ENCODE measurements at regions not wholly inside any gene's neighbourhood (a gene's known extent, or its start where the extent isn't known, plus 50 kb on each side); places are given as distances from the start of the nearest gene placed in this dataset.

DNA sequence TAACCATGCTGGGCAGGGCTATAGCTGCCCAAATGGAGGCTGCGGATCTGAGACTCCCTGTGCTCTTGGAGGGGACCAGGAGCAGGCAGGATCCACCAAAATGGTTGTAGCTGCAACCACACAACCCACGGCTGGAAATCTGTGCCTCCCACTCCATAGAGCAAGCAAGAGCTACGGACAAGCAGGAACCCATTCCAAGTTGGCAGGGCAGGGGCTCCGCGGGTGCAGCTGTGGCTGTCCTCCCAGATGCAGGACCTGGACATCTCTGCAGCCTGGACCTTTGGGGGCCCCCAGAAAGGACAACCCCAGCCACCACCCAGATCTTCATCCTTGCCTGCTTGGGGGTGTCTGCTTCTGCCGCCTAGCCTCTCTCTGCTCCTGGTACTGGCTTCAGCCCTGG is 154.1 kb upstream of the TRAM1L1 start:
- peaks cover 3% of the 10 kb centered on the region for H3K9me3 ChIP-seq (ENCODE audit: low read length)
- H3K27me3 ChIP-seq (ENCODE audit: insufficient read depth, low read length) = no peaks in the 10 kb centered on the region
- H2AFZ ChIP-seq (ENCODE audit: low read depth, low read length) = no peak overlapping the region
- no peaks in the 10 kb centered on the region for H3K36me3 ChIP-seq (ENCODE audit: insufficient read depth, low read length)
- H3K4me3 ChIP-seq (ENCODE audit: low read length) = no peak overlapping the region
- H3K4me1 ChIP-seq (ENCODE audit: insufficient read depth, low read length) = no peaks in the 10 kb centered on the region

- Histone ChIP-seq H3K36me3 (ENCODE audit: insufficient read depth, low read length) (no peaks in the 10 kb centered on the region), H3K27me3 (ENCODE audit: insufficient read depth, low read length) (no peaks in the 10 kb centered on the region), H3K4me1 (ENCODE audit: insufficient read depth, low read length) (no peaks in the 10 kb centered on the region), H2AFZ (ENCODE audit: low read depth, low read length) (no peak overlapping the region), H3K9me3 (ENCODE audit: low read length) (no peaks in the 10 kb centered on the region), H3K4me3 (ENCODE audit: low read length) (no peak overlapping the region)
Measured at GRCh38 chr4:117249333-117249732, 164.0 kb upstream of the TRAM1L1 start.

GRCh38 chr4:117264072-117264471 is 178.7 kb upstream of the TRAM1L1 start:
- H3K4me3 ChIP-seq (ENCODE audit: low read length) = no peak overlapping the region
- no peaks in the 10 kb centered on the region for H3K9me3 ChIP-seq (ENCODE audit: low read length)
- no peaks in the 10 kb centered on the region for H3K27me3 ChIP-seq (ENCODE audit: insufficient read depth, low read length)
- H3K4me1 ChIP-seq (ENCODE audit: insufficient read depth, low read length) = no peaks in the 10 kb centered on the region
- no peak overlapping the region for H2AFZ ChIP-seq (ENCODE audit: low read depth, low read length)
- H3K36me3 ChIP-seq (ENCODE audit: insufficient read depth, low read length) = no peaks in the 10 kb centered on the region

DNA sequence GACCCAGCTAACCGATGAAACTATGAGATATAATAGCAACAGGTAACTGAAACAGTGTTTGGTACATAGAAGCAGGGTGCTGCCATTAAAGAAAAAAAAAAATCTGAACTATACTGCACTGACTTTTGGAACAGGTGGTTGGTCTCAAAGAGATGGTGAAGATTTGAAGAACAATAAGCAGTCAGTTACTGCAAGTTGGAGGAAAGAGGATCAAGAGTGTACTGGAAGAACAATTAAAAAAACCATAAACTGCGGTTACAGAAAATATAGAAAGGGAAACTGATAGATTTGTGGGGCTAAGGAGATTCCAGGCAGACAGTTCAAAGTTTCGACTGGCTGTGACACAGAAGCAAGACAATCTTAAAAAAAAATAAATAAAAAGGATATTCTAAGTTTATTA is 181.9 kb upstream of the TRAM1L1 start:
- Histone ChIP-seq H3K4me1 (ENCODE audit: insufficient read depth, low read length) (no peaks in the 10 kb centered on the region), H2AFZ (ENCODE audit: low read depth, low read length) (no peak overlapping the region), H3K9me3 (ENCODE audit: low read length) (no peaks in the 10 kb centered on the region), H3K4me3 (ENCODE audit: low read length) (no peak overlapping the region), H3K27me3 (ENCODE audit: insufficient read depth, low read length) (no peaks in the 10 kb centered on the region), H3K36me3 (ENCODE audit: insufficient read depth, low read length) (no peaks in the 10 kb centered on the region)

DNA sequence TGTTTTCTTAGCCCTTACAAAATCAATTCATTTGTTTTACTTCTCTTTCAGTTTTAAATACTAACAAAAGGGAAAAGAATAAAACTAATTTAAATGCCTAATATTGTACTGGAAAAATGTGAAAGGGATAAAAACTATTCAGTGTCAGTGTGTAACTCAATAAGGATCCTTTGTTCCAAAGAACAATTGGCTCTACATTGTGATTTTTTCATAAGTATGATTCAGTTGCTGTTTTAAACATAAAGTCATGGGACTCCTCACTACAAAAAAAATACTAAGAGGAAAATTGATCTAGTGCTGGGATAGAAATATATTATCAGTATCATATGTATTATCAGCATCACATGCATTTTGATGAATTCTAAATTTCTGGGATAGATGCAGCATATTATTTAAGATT is 199.4 kb upstream of the TRAM1L1 start:
- H3K36me3 ChIP-seq (ENCODE audit: insufficient read depth, low read length) = no peaks in the 10 kb centered on the region
- no peak overlapping the region for H3K4me3 ChIP-seq (ENCODE audit: low read length)
- no peaks in the 10 kb centered on the region for H3K4me1 ChIP-seq (ENCODE audit: insufficient read depth, low read length)
- no peaks in the 10 kb centered on the region for H3K9me3 ChIP-seq (ENCODE audit: low read length)
- H3K27me3 ChIP-seq (ENCODE audit: insufficient read depth, low read length) = no peaks in the 10 kb centered on the region
- no peak overlapping the region for H2AFZ ChIP-seq (ENCODE audit: low read depth, low read length)

GRCh38 chr4:117293784-117294183 is 208.4 kb upstream of the TRAM1L1 start:
- Histone ChIP-seq H3K27me3 (ENCODE audit: insufficient read depth, low read length) (no peaks in the 10 kb centered on the region), H3K36me3 (ENCODE audit: insufficient read depth, low read length) (no peaks in the 10 kb centered on the region), H3K4me3 (ENCODE audit: low read length) (no peak overlapping the region), H3K4me1 (ENCODE audit: insufficient read depth, low read length) (no peaks in the 10 kb centered on the region), H3K9me3 (ENCODE audit: low read length) (no peaks in the 10 kb centered on the region), H2AFZ (ENCODE audit: low read depth, low read length) (no peak overlapping the region)

DNA sequence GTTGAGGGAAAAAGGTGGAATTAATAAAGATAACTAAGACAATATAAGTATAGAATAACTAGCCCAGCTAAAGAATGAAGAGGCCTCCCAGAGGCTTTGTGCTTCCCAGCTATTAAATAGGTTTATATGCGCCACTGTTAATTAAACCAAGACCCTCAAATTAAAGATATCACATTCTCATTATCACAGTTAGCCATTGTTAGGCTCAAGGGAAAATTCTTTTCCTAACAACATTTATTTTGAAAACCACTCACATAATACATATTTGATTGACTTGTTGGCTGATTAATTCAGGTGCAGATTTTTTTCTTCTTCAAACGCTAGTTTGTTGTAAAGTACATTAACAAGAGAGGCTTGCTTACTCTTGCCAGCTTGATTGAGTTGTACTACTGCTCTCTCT is 216.8 kb upstream of the TRAM1L1 start:
- H2AFZ ChIP-seq (ENCODE audit: low read depth, low read length) = no peak overlapping the region
- no peak overlapping the region for H3K4me3 ChIP-seq (ENCODE audit: low read length)
- H3K9me3 ChIP-seq (ENCODE audit: low read length) = no peaks in the 10 kb centered on the region
- no peaks in the 10 kb centered on the region for H3K4me1 ChIP-seq (ENCODE audit: insufficient read depth, low read length)
- no peaks in the 10 kb centered on the region for H3K36me3 ChIP-seq (ENCODE audit: insufficient read depth, low read length)
- no peaks in the 10 kb centered on the region for H3K27me3 ChIP-seq (ENCODE audit: insufficient read depth, low read length)

DNA sequence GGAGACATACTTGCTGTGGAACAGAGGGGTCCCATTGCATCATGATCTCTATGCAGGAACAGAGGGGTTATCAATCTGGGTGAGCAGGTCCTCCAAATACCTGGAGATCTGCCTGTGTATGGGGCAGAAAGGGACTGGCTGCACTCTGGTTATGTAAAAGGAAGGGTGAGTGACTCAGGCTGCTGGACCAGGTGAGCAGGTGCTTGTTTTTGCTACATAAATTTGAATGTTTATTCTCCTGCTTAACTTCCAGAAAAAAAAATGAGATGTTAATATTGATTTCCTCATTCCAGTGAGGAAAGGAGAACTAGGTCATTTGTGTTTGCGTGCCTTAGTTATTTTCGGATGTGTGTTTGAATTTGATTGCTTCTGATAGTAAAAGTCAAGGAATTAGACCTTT is 225.8 kb upstream of the TRAM1L1 start:
- H3K4me3 ChIP-seq (ENCODE audit: low read length) = no peak overlapping the region
- H3K27me3 ChIP-seq (ENCODE audit: insufficient read depth, low read length) = no peaks in the 10 kb centered on the region
- H3K36me3 ChIP-seq (ENCODE audit: insufficient read depth, low read length) = no peaks in the 10 kb centered on the region
- H3K4me1 ChIP-seq (ENCODE audit: insufficient read depth, low read length) = no peaks in the 10 kb centered on the region
- no peaks in the 10 kb centered on the region for H3K9me3 ChIP-seq (ENCODE audit: low read length)
- no peak overlapping the region for H2AFZ ChIP-seq (ENCODE audit: low read depth, low read length)

- Histone ChIP-seq H3K27me3 (ENCODE audit: insufficient read depth, low read length) (no peaks in the 10 kb centered on the region), H3K36me3 (ENCODE audit: insufficient read depth, low read length) (no peaks in the 10 kb centered on the region), H3K4me3 (ENCODE audit: low read length) (no peak overlapping the region), H2AFZ (ENCODE audit: low read depth, low read length) (no peak overlapping the region), H3K4me1 (ENCODE audit: insufficient read depth, low read length) (no peaks in the 10 kb centered on the region), H3K9me3 (ENCODE audit: low read length) (no peaks in the 10 kb centered on the region)
Measured at GRCh38 chr4:117311989-117312388, 226.6 kb upstream of the TRAM1L1 start.

GRCh38 chr4:117324851-117325491 is 239.6 kb upstream of the TRAM1L1 start:
- no peak overlapping the region for H2AFZ ChIP-seq (ENCODE audit: low read depth, low read length)
- no peak overlapping the region for H3K4me3 ChIP-seq (ENCODE audit: low read length)
- H3K9me3 ChIP-seq (ENCODE audit: low read length) = no peaks in the 10 kb centered on the region
- H3K27me3 ChIP-seq (ENCODE audit: insufficient read depth, low read length) = no peaks in the 10 kb centered on the region
- no peaks in the 10 kb centered on the region for H3K36me3 ChIP-seq (ENCODE audit: insufficient read depth, low read length)
- peaks cover 5% of the 10 kb centered on the region for H3K4me1 ChIP-seq (ENCODE audit: insufficient read depth, low read length)

DNA sequence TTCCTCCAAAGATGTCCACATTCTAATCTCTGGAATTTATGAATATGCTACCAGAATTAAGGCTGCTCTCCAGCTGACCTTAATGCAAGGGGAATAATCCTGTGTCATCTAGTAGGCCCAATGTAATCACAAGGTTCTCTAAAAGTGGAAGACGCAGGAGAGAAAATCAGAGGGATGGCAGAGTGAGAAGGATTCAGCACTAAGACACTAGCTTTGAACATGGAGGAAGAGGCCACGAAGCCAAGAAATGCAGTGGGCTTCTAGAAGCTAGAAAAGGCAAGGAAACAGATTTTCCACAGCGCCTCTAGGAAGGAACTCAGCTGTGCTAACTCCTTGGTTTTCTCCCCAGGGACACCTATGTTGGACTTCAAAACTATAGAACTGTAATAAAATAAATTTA is 240.7 kb upstream of the TRAM1L1 start:
- H3K4me1 ChIP-seq (ENCODE audit: insufficient read depth, low read length) = peaks cover 5% of the 10 kb centered on the region
- no peaks in the 10 kb centered on the region for H3K27me3 ChIP-seq (ENCODE audit: insufficient read depth, low read length)
- H3K9me3 ChIP-seq (ENCODE audit: low read length) = no peaks in the 10 kb centered on the region
- no peak overlapping the region for H3K4me3 ChIP-seq (ENCODE audit: low read length)
- H2AFZ ChIP-seq (ENCODE audit: low read depth, low read length) = no peak overlapping the region
- H3K36me3 ChIP-seq (ENCODE audit: insufficient read depth, low read length) = no peaks in the 10 kb centered on the region

- Histone ChIP-seq H3K27me3 (ENCODE audit: insufficient read depth, low read length) (no peaks in the 10 kb centered on the region), H2AFZ (ENCODE audit: low read depth, low read length) (no peak overlapping the region), H3K4me3 (ENCODE audit: low read length) (no peak overlapping the region), H3K4me1 (ENCODE audit: insufficient read depth, low read length) (peaks cover 5% of the 10 kb centered on the region), H3K9me3 (ENCODE audit: low read length) (no peaks in the 10 kb centered on the region), H3K36me3 (ENCODE audit: insufficient read depth, low read length) (no peaks in the 10 kb centered on the region)
Measured at GRCh38 chr4:117327491-117327890, 242.1 kb upstream of the TRAM1L1 start.

- no peaks in the 10 kb centered on the region for H3K36me3 ChIP-seq (ENCODE audit: insufficient read depth, low read length)
- H3K4me3 ChIP-seq (ENCODE audit: low read length) = no peak overlapping the region
- peaks cover 5% of the 10 kb centered on the region for H3K4me1 ChIP-seq (ENCODE audit: insufficient read depth, low read length)
- H3K9me3 ChIP-seq (ENCODE audit: low read length) = no peaks in the 10 kb centered on the region
- H2AFZ ChIP-seq (ENCODE audit: low read depth, low read length) = no peak overlapping the region
- no peaks in the 10 kb centered on the region for H3K27me3 ChIP-seq (ENCODE audit: insufficient read depth, low read length)
Measured at GRCh38 chr4:117328333-117328732, 243.0 kb upstream of the TRAM1L1 start.

DNA sequence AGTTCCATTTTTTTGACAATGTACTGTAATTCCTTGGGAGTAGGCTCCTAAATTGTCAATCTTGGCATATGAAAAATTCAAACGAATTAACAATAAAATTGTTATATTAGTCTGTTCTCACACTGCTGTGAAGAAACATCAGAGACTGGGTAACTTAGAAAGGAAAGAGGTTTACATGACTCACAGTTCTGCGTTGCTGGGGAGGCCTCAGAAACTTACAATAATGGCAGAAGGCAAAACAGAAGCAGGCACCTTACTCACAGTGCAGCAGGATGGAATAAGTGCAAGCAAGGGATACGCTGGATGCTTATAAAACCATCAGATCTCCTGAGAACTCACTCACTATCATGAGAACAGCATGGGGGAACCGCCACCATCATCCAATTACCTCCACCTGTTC is 246.4 kb upstream of the TRAM1L1 start:
- Histone ChIP-seq H3K27me3 (ENCODE audit: insufficient read depth, low read length) (no peaks in the 10 kb centered on the region), H3K36me3 (ENCODE audit: insufficient read depth, low read length) (no peaks in the 10 kb centered on the region), H3K4me1 (ENCODE audit: insufficient read depth, low read length) (peaks cover 5% of the 10 kb centered on the region), H2AFZ (ENCODE audit: low read depth, low read length) (no peak overlapping the region), H3K9me3 (ENCODE audit: low read length) (no peaks in the 10 kb centered on the region), H3K4me3 (ENCODE audit: low read length) (no peak overlapping the region)

All from neuron (in vitro differentiated cells).